HEK293T (cell line): ENCODE measurements at regions not wholly inside any gene's neighbourhood (a gene's known extent, or its start where the extent isn't known, plus 50 kb on each side); places are given as distances from the start of the nearest gene placed in this dataset.
"Not testable (repeated sequence)": the region's sequence is repeated elsewhere in the genome, so short reads cannot be mapped to it uniquely, and the experiment has no call there.

Experiments used
- CTCF ChIA-PET: fragments of 350-600 bp; formaldehyde crosslinking; extraction: SDS; loops from one replicate; lab custom pipeline; 2021; ENCODE audit warnings: antibody characterized with exemption, inconsistent platforms; lab: Yijun Ruan, JAX
- POLR2A ChIA-PET: fragments of 350-600 bp; formaldehyde crosslinking; extraction: SDS; loops from one replicate; lab custom pipeline; 2020; ENCODE audit warnings: antibody characterized with exemption, inconsistent platforms; lab: Yijun Ruan, JAX
- DNase-seq: peaks from one replicate; pipeline ENCODE4 v3.0.0; 2012; ENCODE audit warnings: mixed read lengths; ENCODE audit errors: extremely low spot score
- ARNT ChIP-seq: fragments of 450-650 bp; IDR thresholded peaks from 2 replicates; pipeline ENCODE4 v1.6.1; 2017; ENCODE audit warnings: mild to moderate bottlenecking
- BHLHE40 ChIP-seq: fragments of 450-650 bp; IDR thresholded peaks from 2 replicates; pipeline ENCODE4 v1.6.1; 2016; ENCODE audit warnings: mild to moderate bottlenecking, moderate library complexity, borderline replicate concordance
- CTBP1 ChIP-seq: fragments of 450-650 bp; IDR thresholded peaks from 2 replicates; pipeline ENCODE4 v1.6.1; 2016; ENCODE audit warnings: borderline replicate concordance
- ELF4 ChIP-seq: fragments of 450-650 bp; IDR thresholded peaks from 2 replicates; pipeline ENCODE4 v1.6.1; 2017; ENCODE audit warnings: antibody characterized with exemption
- FOXA1 ChIP-seq: fragments of 450-650 bp; IDR thresholded peaks from 2 replicates; pipeline ENCODE4 v1.6.1; 2016; ENCODE audit warnings: mild to moderate bottlenecking
- FOXK2 ChIP-seq: fragments of 450-650 bp; IDR thresholded peaks from 2 replicates; pipeline ENCODE4 v1.6.1; 2016; ENCODE audit warnings: mild to moderate bottlenecking
- FOXM1 ChIP-seq: fragments of 450-650 bp; IDR thresholded peaks from 2 replicates; pipeline ENCODE4 v1.6.1; 2017; ENCODE audit warnings: mild to moderate bottlenecking, borderline replicate concordance
- HDGF ChIP-seq: fragments of 450-650 bp; IDR thresholded peaks from 2 replicates; pipeline ENCODE4 v1.6.1; 2017; ENCODE audit warnings: antibody characterized with exemption, borderline replicate concordance
- L3MBTL2 ChIP-seq: fragments of 450-650 bp; conservative IDR thresholded peaks from 2 replicates; pipeline ENCODE4 v1.6.1; 2016; ENCODE audit warnings: mild to moderate bottlenecking
- LEF1 ChIP-seq: fragments of 450-650 bp; IDR thresholded peaks from 2 replicates; pipeline ENCODE4 v1.6.1; 2017; ENCODE audit warnings: mild to moderate bottlenecking, borderline replicate concordance
- NFRKB ChIP-seq: fragments of 450-650 bp; IDR thresholded peaks from 2 replicates; pipeline ENCODE4 v1.6.1; 2016; ENCODE audit warnings: mild to moderate bottlenecking, moderate library complexity
- PKNOX1 ChIP-seq: fragments of 450-650 bp; IDR thresholded peaks from 2 replicates; pipeline ENCODE4 v1.6.1; 2016
- SP1 ChIP-seq: fragments of 450-650 bp; IDR thresholded peaks from 2 replicates; pipeline ENCODE4 v1.6.1; 2017
- SUZ12 ChIP-seq: fragments of 450-650 bp; IDR thresholded peaks from 2 replicates; pipeline ENCODE4 v1.6.1; 2016; ENCODE audit warnings: mild to moderate bottlenecking
- TARDBP ChIP-seq: fragments of 450-650 bp; IDR thresholded peaks from 2 replicates; pipeline ENCODE4 v1.6.1; 2016
- ZNF384 ChIP-seq: fragments of 450-650 bp; IDR thresholded peaks from 2 replicates; pipeline ENCODE4 v1.6.1; 2016

- ChIA-PET POLR2A (no interaction called here), CTCF (no interaction called here)
- no peak for DNase-seq
- TF ChIP-seq ARNT (no peak), FOXA1 (no peak), FOXM1 (no peak), BHLHE40 (no peak), TARDBP (no peak)
These were observed 450.1 kb upstream of the TBL1XR1 start for GRCh38 chr3:177647341-177647740.

- DNase-seq = no peak
- ChIA-PET POLR2A (no interaction called here), CTCF (no interaction called here)
- TF ChIP-seq L3MBTL2 = no peak
- TF ChIP-seq TARDBP = no peak
- no peak for TF ChIP-seq LEF1
- no peak for TF ChIP-seq ZNF384
- TF ChIP-seq FOXM1 = no peak
- no peak for TF ChIP-seq BHLHE40
These were observed 450.6 kb upstream of the TBL1XR1 start for GRCh38 chr3:177647876-177648275.

GRCh38 chr3:177652556-177653291 lies 455.4 kb upstream of the TBL1XR1 start:
- ChIA-PET CTCF (interaction anchor here (0.5 kb wide), 1 partner anchor 119 kb away, joined by 4 read pairs; no protein-coding TSS in a partner anchor), POLR2A (no interaction called here)
- no peak for TF ChIP-seq BHLHE40
- no peak for TF ChIP-seq CTBP1
- no peak for TF ChIP-seq NFRKB
- TF ChIP-seq L3MBTL2 = no peak
- TF ChIP-seq FOXA1 = no peak
- TF ChIP-seq ELF4 = no peak
- no peak for TF ChIP-seq SUZ12
- no peak for TF ChIP-seq HDGF
- no peak for TF ChIP-seq PKNOX1
- TF ChIP-seq LEF1 = no peak
- TF ChIP-seq FOXK2 = no peak
- no peak for TF ChIP-seq ZNF384
- no peak for TF ChIP-seq FOXM1
- TF ChIP-seq ARNT = no peak
- TF ChIP-seq TARDBP = no peak
- no peak for TF ChIP-seq SP1
- no peak for DNase-seq

- ChIA-PET CTCF (no interaction called here), POLR2A (no interaction called here)
- TF ChIP-seq ELF4 (no peak), NFRKB (no peak), FOXM1 (no peak), PKNOX1 (no peak), FOXK2 (no peak), TARDBP (no peak), FOXA1 (no peak), CTBP1 (no peak), ZNF384 (no peak)
- DNase-seq = no peak
These were observed 460.0 kb upstream of the TBL1XR1 start for GRCh38 chr3:177657243-177657642.

- no peak for DNase-seq
- ChIA-PET CTCF (no interaction called here), POLR2A (no interaction called here)
- TF ChIP-seq PKNOX1 (no peak), ARNT (no peak), ELF4 (no peak), ZNF384 (no peak), FOXK2 (no peak), L3MBTL2 (no peak), CTBP1 (no peak), FOXM1 (no peak), TARDBP (no peak), LEF1 (no peak), FOXA1 (no peak)
These were observed 461.1 kb upstream of the TBL1XR1 start for GRCh38 chr3:177658354-177658753.

- CTCF ChIA-PET, POLR2A ChIA-PET, DNase-seq: not testable (repeated sequence)
These were observed 467.3 kb upstream of the TBL1XR1 start for GRCh38 chr3:177664380-177665103.

DNA sequence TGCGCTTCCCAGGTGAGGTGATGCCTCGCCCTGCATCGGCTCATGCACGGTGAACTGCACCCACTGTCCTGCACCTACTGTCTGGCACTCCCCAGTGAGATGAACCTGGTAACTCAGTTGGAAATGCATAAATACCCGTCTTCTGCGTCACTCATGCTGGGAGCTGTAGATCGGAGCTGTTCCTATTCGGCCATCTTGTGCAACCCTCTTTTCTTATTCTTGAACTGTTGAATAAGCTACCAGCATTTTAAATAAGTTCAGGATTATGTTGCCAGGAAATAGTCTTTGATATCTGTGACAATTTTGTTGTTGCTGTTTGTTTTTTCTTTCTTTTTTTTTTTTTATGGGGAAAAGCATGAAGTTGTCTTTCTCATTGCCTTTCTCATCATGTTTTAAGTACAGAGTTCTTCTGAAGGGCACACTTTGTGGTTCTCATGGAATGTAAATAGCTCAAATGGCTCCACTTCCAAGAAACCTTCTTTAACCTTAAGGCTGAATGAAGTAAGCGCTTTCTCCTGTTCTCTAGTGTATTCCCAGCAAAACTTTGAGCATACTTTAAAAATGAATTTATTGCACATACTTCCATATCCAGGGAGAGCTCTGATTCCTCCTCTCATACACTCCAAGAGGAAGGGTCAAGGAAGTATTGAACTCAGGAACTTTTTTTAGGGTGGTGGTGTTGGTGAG lies 468.0 kb upstream of the TBL1XR1 start:
- DNase-seq = no peak
- ChIA-PET POLR2A (no interaction called here), CTCF (no interaction called here)
- TF ChIP-seq FOXK2 (no peak), SP1 (no peak), TARDBP (no peak), ZNF384 (no peak), PKNOX1 (no peak), LEF1 (no peak), FOXA1 (no peak), ARNT (no peak), NFRKB (no peak), HDGF (no peak), ELF4 (no peak), SUZ12 (no peak), CTBP1 (no peak)
